ENCODE measurements at regions not wholly inside any gene's neighbourhood (a gene's known extent, or its start where the extent isn't known, plus 50 kb on each side); places are given as distances from the start of the nearest gene placed in this dataset.

DNA sequence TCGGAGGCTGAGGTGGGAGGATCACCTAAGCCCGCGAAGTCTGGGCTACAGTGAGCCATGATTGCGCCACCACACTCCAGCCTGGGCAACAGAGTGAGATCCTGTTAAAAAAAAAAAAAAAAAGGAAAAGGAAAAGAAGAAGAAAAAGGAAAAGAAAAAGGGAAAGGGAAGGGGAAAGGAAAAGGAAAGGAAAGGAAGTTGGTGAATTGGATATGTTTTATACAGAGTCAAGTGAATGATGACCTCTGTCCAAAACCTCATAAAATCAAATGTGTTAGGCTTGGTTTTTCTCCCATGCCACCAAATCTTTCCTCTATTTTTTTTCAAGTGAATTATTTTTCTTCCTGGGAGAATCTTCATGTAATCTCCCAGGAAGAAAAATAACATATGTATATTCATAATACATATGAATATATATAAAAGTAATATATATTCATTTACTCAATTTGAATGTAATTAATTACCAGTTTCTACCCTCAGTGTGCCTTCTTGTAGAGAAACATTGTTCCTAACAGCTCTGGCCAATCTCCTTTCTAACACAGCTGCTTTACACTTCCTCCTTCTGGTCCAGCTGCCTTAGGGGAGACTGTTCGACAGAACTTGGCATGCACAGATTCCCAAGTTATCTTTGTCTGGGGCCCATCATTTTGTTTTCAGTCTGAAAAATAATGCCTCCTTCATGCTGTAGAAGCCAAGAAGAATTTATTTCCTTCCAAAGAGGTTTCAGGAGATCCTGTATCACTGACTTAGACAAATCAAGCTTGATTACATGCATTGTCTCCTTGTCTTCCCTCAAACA is 111.9 kb downstream of the CCDC34 start (continued):
- TF ChIP-seq REST (IDR thresholded peaks at IDR 0.05) (no peak), E2F6 (IDR thresholded peaks at IDR 0.05; ENCODE audit: borderline replicate concordance, low read depth) (no peak)
- TF ChIP-seq, protein P1, sequence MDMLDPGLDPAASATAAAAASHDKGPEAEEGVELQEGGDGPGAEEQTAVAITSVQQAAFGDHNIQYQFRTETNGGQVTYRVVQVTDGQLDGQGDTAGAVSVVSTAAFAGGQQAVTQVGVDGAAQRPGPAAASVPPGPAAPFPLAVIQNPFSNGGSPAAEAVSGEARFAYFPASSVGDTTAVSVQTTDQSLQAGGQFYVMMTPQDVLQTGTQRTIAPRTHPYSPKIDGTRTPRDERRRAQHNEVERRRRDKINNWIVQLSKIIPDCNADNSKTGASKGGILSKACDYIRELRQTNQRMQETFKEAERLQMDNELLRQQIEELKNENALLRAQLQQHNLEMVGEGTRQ (IDR thresholded peaks at IDR 0.05) = no peak

- FAIRE-seq = no peak
- CTCF ChIA-PET = interaction anchor here (1.4 to 2.6 kb wide), 6 partner anchors 38 to 237 kb away, joined by 4 to 9 read pairs (median 8); no protein-coding TSS in a partner anchor
These were observed 114.2 kb downstream of the CCDC34 start for GRCh38 chr11:27248576-27249509.

DNA sequence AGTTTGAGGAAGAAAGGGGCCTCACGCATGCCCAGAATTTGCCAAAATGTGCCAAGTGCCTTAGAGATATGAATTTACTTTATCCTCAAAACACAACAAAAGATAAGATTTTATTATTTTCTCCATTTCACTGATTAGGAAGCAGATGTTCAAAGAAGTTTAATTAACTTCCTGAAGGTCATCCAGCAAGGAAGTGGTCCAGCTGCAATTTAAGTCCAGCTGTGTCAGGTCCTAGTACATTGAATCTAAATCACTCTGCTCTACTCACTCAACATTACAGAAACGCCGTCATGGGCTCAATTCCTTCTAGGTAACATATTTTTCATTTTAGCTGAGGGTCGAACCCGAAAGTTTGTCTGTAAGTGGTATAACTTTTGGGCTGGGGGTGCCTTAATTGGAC is 115.4 kb downstream of the CCDC34 start:
- ATAC-seq = no peak
- TF ChIP-seq KDM1A (IDR thresholded peaks at IDR 0.05; ENCODE audit: low read depth) (no peak), BHLHE40 (IDR thresholded peaks at IDR 0.05; ENCODE audit: low read depth, low read length) (no peak), NFE2L2 (conservative IDR thresholded peaks at IDR 0.05; ENCODE audit: low read length) (no peak), RFX5 (IDR thresholded peaks at IDR 0.05) (no peak), CHD4 (IDR thresholded peaks at IDR 0.05; ENCODE audit: borderline replicate concordance) (no peak), SREBF2 (IDR thresholded peaks at IDR 0.05) (no peak), MYC (IDR thresholded peaks at IDR 0.05; ENCODE audit: borderline replicate concordance, low read length) (no peak), ELK1 (IDR thresholded peaks at IDR 0.05; ENCODE audit: low read depth, low read length) (no peak), ESRRA (IDR thresholded peaks at IDR 0.05; ENCODE audit: borderline replicate concordance, low read length) (no peak), HOXB13 (CRISPR knock-in tag; IDR thresholded peaks at IDR 0.05; ENCODE audit: low read depth) (no peak), CHD2 (IDR thresholded peaks at IDR 0.05; ENCODE audit: low read length, partially characterized antibody) (no peak)
- TF ChIP-seq, protein P2, sequence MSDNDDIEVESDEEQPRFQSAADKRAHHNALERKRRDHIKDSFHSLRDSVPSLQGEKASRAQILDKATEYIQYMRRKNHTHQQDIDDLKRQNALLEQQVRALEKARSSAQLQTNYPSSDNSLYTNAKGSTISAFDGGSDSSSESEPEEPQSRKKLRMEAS (IDR thresholded peaks at IDR 0.05) = no peak
- TF ChIP-seq, protein P3, sequence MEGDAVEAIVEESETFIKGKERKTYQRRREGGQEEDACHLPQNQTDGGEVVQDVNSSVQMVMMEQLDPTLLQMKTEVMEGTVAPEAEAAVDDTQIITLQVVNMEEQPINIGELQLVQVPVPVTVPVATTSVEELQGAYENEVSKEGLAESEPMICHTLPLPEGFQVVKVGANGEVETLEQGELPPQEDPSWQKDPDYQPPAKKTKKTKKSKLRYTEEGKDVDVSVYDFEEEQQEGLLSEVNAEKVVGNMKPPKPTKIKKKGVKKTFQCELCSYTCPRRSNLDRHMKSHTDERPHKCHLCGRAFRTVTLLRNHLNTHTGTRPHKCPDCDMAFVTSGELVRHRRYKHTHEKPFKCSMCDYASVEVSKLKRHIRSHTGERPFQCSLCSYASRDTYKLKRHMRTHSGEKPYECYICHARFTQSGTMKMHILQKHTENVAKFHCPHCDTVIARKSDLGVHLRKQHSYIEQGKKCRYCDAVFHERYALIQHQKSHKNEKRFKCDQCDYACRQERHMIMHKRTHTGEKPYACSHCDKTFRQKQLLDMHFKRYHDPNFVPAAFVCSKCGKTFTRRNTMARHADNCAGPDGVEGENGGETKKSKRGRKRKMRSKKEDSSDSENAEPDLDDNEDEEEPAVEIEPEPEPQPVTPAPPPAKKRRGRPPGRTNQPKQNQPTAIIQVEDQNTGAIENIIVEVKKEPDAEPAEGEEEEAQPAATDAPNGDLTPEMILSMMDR (IDR thresholded peaks at IDR 0.05) = no peak
- Histone ChIP-seq H3K4me1 (peaks cover 1% of the 10 kb centered on the region; the same call in 1 of the 3 replicates), H3K4me3 (no peak overlapping the region), H3K9me3 (no peaks in the 10 kb centered on the region; the same call in 2 of the 3 replicates), H3K27ac (no peak overlapping the region), H3K4me2 (no peak overlapping the region)
- WGBS (ENCODE audit: missing lambda C conversion rate) = 70% methylated on average over 5 of the region's 5 CpGs
- CTCF ChIA-PET = interaction anchor here (1.0 to 2.6 kb wide), 8 partner anchors 26 to 238 kb away, joined by 3 to 9 read pairs (median 6); no protein-coding TSS in a partner anchor
- POLR2A ChIA-PET = no interaction called here
- DNase-seq (ENCODE audit: low read depth in 1 of 2, low spot score in 1 of 2) = no peak
- FAIRE-seq = no peak

More at GRCh38 chr11:27248576-27249509, 114.2 kb downstream of the CCDC34 start:
- DNase-seq (ENCODE audit: low read depth in 1 of 2, low spot score in 1 of 2) (no peak), ATAC-seq (no peak)
- H3K9me3 ChIP-seq = no peaks in the 10 kb centered on the region; the same call in 2 of the 3 replicates
- TF ChIP-seq RARB (CRISPR knock-in tag; IDR thresholded peaks at IDR 0.05) (no peak), RAD21 (conservative IDR thresholded peaks at IDR 0.05 in 1 of 2, IDR thresholded peaks at IDR 0.05 in 1 of 2) (no peak), HDAC2 (IDR thresholded peaks at IDR 0.05) (no peak), GATA3 (IDR thresholded peaks at IDR 0.05; ENCODE audit: borderline replicate concordance) (no peak), HES2 (IDR thresholded peaks at IDR 0.05) (no peak), CEBPB (IDR thresholded peaks at IDR 0.05) (no peak), POLR2A (IDR thresholded peaks at IDR 0.05; ENCODE audit: low read length) (no peak), CHD2 (IDR thresholded peaks at IDR 0.05; ENCODE audit: low read length, partially characterized antibody) (no peak), RNF2 (IDR thresholded peaks at IDR 0.05; ENCODE audit: borderline replicate concordance, low read depth) (no peak), PHF8 (IDR thresholded peaks at IDR 0.05; ENCODE audit: borderline replicate concordance, low read depth) (no peak)
- no peak overlapping the region for H3K4me2 ChIP-seq
- no peak overlapping the region for H3K4me3 ChIP-seq
- POLR2A ChIA-PET = no interaction called here
- no peak overlapping the region for H3K27ac ChIP-seq
- H3K4me1 ChIP-seq = no peaks in the 10 kb centered on the region
- 80% methylated on average over 13 of the region's 13 CpGs for WGBS (ENCODE audit: missing lambda C conversion rate)
